Adrenal gland (tissue), 9 donors: ENCODE measurements at regions not wholly inside any gene's neighbourhood (a gene's known extent, or its start where the extent isn't known, plus 50 kb on each side); places are given as distances from the start of the nearest gene placed in this dataset.
"Not testable (repeated sequence)": the region's sequence is repeated elsewhere in the genome, so short reads cannot be mapped to it uniquely, and the experiment has no call there.

Experiments
- DNase-seq, 7 donors: peaks; one replicate each; pipeline ENCODE4 v3.0.0-alpha.2; 2019 to 2020
- H3K27ac ChIP-seq, 5 donors: fragments of 200-600 bp; sonication (generic) in 4 of 5; 1 replicate in 3 of 5; 2 replicates in 2 of 5; pipeline versions ENCODE4 v1.5.1 to v1.8.0; 2016 to 2020; ENCODE audit warnings: mild to moderate bottlenecking in 1 of 5
- H3K27me3 ChIP-seq: fragments of 200-600 bp; 2 replicates; pipeline ENCODE4 v1.8.0; 2021
- H3K36me3 ChIP-seq, 2 donors: fragments of 200-600 bp; replicated peaks in 1 of 2; 1 replicate in 1 of 2; 2 replicates in 1 of 2; pipeline versions ENCODE4 v1.5.1 to v1.8.0; 2018 to 2022
- H3K4me1 ChIP-seq, 2 donors: fragments of 200-600 bp; replicated peaks in 1 of 2; 1 replicate in 1 of 2; 2 replicates in 1 of 2; pipeline versions ENCODE4 v1.5.1 to v1.8.0; 2018 to 2021
- H3K4me3 ChIP-seq, 4 donors: fragments of 200-600 bp; sonication (generic) in 3 of 4; one replicate each; pipeline ENCODE4 v1.5.1; 2016 to 2018
- H3K9me3 ChIP-seq, 3 donors: fragments of 200-600 bp; sonication (generic) in 1 of 3; replicated peaks in 1 of 3; 1 replicate in 2 of 3; 2 replicates in 1 of 3; pipeline versions ENCODE4 v1.5.1 to v1.8.0; 2016 to 2021
- POLR2A ChIP-seq, 2 donors: fragments of 450-650 bp; IDR thresholded peaks; one replicate each; pipeline ENCODE4 v1.6.1; 2017; ENCODE audit warnings: antibody characterized with exemption in 2 of 2, mild to moderate bottlenecking in 2 of 2, moderate library complexity in 1 of 2
- WGBS, 4 donors: extraction: QIAGEN DNeasy Blood & Tissue Kit in 2 of 4; methylation state at CpG; one replicate each; pipeline versions ENCODE4 v1.1.5 to v1.1.7; 2013 to 2017; 5-methylcytosine and 5-hydroxymethylcytosine counted together
- intact Hi-C, 2 donors: fragments of 100-400 bp; cut with DNase I; formaldehyde crosslinking; loops; one replicate each; pipeline versions ENCODE4 v1.14.1 to v1.15.0; 2022 to 2023
- TF ChIP-seq, protein P1 (sequence below), 6 experiments: fragments of 450-650 bp in 4 of 6; fragments of 200-600 bp in 2 of 6; sonication (generic) in 1 of 6; IDR thresholded peaks; 1 replicate in 5 of 6; 2 replicates in 1 of 6; pipeline versions ENCODE4 v1.5.1 to v1.8.0; 2016 to 2021; ENCODE audit warnings: antibody characterized with exemption in 6 of 6, mild to moderate bottlenecking in 2 of 6, moderate library complexity in 1 of 6
- donor health status: healthy with polysubstance abuse.
- donor health status: Bipolar disorder and iron deficiency.
- donor health status: DM: yes; HTN: yes; CAD: no.
- donor health status: DM: no; HTN: no; CAD: no.
- donor health status: DM: no; HTN: no; CAD: no.

DNA sequence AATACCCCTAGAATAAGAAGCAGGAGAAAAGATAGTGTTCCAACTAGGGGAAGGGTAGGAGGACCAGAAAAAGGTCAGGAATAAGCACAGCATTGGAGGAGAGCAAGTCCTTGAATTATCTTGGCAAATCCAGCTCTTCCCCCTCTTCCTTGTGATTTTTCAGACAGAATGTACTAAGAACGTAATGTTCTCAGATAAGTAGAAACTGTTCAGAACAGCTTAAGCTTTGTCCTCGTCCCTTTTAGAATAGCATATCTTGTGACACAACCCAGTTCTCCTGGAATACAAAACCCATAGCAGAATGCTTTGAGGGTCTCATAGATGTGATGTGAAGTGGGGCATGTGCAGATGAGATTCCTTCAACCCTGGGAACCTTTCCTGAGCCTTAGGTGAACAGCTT is 97.4 kb downstream of the EMB start:
- H3K27me3 ChIP-seq, result no peaks in the 10 kb centered on the region
- 48 to 57% (median 53%) methylated on average over 2 of the region's 2 CpGs for WGBS, 4 donors
- no peaks in the 10 kb centered on the region for H3K4me1 ChIP-seq
- no peaks in the 10 kb centered on the region for H3K9me3 ChIP-seq
- H3K4me3 ChIP-seq, result no peak overlapping the region
- no peaks in the 10 kb centered on the region for H3K36me3 ChIP-seq
- intact Hi-C loops, result no loop called here
- H3K27ac ChIP-seq, result no peak overlapping the region
- TF ChIP-seq, protein P1, sequence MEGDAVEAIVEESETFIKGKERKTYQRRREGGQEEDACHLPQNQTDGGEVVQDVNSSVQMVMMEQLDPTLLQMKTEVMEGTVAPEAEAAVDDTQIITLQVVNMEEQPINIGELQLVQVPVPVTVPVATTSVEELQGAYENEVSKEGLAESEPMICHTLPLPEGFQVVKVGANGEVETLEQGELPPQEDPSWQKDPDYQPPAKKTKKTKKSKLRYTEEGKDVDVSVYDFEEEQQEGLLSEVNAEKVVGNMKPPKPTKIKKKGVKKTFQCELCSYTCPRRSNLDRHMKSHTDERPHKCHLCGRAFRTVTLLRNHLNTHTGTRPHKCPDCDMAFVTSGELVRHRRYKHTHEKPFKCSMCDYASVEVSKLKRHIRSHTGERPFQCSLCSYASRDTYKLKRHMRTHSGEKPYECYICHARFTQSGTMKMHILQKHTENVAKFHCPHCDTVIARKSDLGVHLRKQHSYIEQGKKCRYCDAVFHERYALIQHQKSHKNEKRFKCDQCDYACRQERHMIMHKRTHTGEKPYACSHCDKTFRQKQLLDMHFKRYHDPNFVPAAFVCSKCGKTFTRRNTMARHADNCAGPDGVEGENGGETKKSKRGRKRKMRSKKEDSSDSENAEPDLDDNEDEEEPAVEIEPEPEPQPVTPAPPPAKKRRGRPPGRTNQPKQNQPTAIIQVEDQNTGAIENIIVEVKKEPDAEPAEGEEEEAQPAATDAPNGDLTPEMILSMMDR (IDR thresholded peaks at IDR 0.05), result no peak
- TF ChIP-seq POLR2A (IDR thresholded peaks at IDR 0.05), result no peak
- no peak for DNase-seq

DNA sequence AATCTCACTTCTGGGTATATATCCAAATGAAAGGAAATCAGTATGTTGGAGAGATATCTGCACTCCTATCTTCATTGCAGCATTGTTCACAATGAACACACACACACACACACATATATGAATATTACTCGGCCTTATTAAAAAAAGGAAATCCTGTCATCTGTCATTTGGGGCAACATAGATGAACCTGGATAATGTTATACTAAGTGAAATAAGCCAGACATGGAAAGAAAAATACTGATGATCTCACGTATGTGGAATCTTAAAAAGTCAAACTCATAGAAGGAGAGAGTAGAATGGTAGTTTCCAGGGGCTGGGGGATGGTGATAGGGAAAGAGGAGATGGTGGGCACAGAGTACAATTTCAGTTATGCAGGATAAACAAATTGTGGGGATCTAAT is 100.3 kb downstream of the EMB start:
- no peaks in the 10 kb centered on the region for H3K36me3 ChIP-seq
- DNase-seq, result no peak
- TF ChIP-seq POLR2A (IDR thresholded peaks at IDR 0.05), result no peak
- TF ChIP-seq, protein P1 (IDR thresholded peaks at IDR 0.05), result no peak
- H3K27me3 ChIP-seq, result no peaks in the 10 kb centered on the region
- H3K9me3 ChIP-seq, result no peaks in the 10 kb centered on the region
- no peaks in the 10 kb centered on the region for H3K4me1 ChIP-seq
- 60 to 70% (median 60%) methylated on average over 2 of the region's 2 CpGs for WGBS, 4 donors
- no peak overlapping the region for H3K27ac ChIP-seq
- intact Hi-C loops, result no loop called here
- no peak overlapping the region for H3K4me3 ChIP-seq

DNA sequence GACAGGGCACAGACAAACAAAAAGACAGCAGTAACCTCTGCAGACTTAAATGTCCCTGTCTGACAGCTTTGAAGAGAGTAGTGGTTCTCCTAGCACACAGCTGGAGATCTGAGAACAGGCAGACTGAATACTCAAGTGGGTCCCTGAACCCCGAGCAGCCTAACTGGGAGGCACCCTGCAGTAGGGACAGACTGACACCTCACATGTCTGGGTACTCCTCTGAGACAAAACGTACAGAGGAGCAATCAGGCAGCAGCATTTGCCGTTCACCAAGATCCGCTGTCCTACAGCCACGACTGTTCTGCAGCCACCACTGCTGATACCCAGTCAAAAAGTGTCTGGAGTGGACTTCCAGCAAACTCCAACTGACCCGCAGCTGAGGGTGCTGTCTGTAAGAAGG is 110.5 kb downstream of the EMB start:
- intact Hi-C loops, H3K4me1 ChIP-seq, H3K4me3 ChIP-seq, H3K9me3 ChIP-seq, H3K27ac ChIP-seq, DNase-seq, H3K36me3 ChIP-seq, H3K27me3 ChIP-seq: not testable (repeated sequence)
- 52 to 76% (median 75%) methylated on average over 3 to 6 of the region's 6 CpGs for WGBS, 4 donors

DNA sequence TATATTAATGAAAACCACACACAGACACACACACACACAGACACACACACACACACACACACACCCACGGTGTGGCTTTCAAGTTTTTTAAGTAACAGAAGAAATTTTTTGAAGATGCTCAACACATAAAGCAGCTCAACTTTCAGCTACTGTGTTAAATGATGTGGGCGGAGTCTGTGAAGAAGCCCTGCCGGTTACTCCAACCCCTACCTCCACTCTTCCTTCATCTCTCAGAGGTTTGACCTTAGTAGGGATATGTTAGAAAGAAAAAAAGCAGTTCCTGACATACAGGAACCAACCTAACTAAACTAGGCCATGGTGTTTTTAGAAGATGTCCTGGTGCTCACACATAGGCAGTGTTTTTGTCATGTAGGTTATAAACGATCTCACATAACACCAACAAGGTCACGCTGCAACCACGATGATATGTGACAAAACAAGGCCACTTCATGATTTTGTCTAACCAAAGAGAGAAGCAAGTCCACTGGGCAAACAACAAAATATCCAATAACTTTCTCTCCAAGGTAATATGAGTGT is 112.8 kb downstream of the EMB start:
- 44 to 54% (median 49%) methylated on average over 6 of the region's 6 CpGs for WGBS, 4 donors
- Histone ChIP-seq H3K27me3 (no peaks in the 10 kb centered on the region), H3K36me3 (no peaks in the 10 kb centered on the region), H3K9me3 (peaks cover 0 to 7% (median 0%) of the 10 kb centered on the region in 3 donors), H3K27ac (no peak overlapping the region), H3K4me1 (peaks cover 4 to 6% of the 10 kb centered on the region in 2 donors), H3K4me3 (no peak overlapping the region)
- intact Hi-C loops, result no loop called here
- DNase-seq, result peak in 1 of 7 donors; percentile 3
- TF ChIP-seq, protein P1 (IDR thresholded peaks at IDR 0.05), result no peak

DNA sequence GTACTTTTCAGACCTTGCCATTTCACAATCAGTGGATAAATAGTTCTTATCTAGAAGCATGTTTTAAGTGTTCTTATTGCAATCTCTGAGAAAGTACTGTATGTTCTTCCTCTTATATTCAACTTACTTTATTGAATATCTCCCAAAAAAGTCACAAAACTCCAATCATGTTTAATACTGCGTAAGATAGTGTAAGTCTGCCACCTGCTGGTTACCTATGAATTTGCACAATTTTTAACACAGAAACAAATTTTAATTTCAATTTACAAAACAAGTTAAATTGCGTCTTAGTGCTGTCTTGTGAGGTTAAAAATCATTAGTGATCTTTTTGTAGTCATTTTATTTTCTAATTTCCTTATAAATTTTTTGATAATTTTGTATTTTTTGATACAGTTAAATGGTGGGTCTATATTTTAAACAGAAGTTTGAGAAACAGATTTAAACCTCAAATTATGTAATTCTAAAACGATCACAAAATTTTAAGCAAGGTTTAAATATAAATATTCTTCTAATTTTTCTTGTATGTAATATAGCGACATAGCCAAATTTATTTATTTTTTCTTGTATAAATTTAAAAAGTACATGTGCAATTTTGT is 115.8 kb downstream of the EMB start:
- Histone ChIP-seq H3K36me3 (no peaks in the 10 kb centered on the region), H3K27ac (no peak overlapping the region), H3K27me3 (no peaks in the 10 kb centered on the region), H3K4me3 (no peak overlapping the region), H3K9me3 (peaks cover 0 to 7% (median 0%) of the 10 kb centered on the region in 3 donors), H3K4me1 (peaks cover 4 to 6% of the 10 kb centered on the region in 2 donors)
- peak in 1 of 7 donors; percentile 2 for DNase-seq
- 17 to 21% (median 19%) methylated on average over 4 of the region's 4 CpGs for WGBS, 4 donors
- intact Hi-C loops, result no loop called here
- TF ChIP-seq POLR2A (IDR thresholded peaks at IDR 0.05), result no peak
- TF ChIP-seq, protein P1 (IDR thresholded peaks at IDR 0.05), result peak; percentile 48 to 77 (median 62)
